PC-3 (cell line): ENCODE measurements at regions not wholly inside any gene's neighbourhood (a gene's known extent, or its start where the extent isn't known, plus 50 kb on each side); places are given as distances from the start of the nearest gene placed in this dataset.

ENCODE experiments used
- ATAC-seq: fragments of 200-7000 bp; cut with Tn5 transposase; 2 replicates; pipeline ENCODE4 v1.9.1; 2020; ENCODE audit warnings: mild to moderate bottlenecking, moderate library complexity
- BruUV-seq: library from RNA; stranded (reverse); fragments of 400-500 nt; replicated peaks from 2 replicates; lab custom pipeline; 2021; lab: Mats Ljungman, UMichigan
- CTCF ChIA-PET: fragments of 300-600 bp; sonication (Branson Sonifier 250); formaldehyde crosslinking; loops from one replicate; lab custom pipeline; 2022; ENCODE audit warnings: antibody characterized with exemption; lab: Charles Lee
- POLR2A ChIA-PET: fragments of 300-600 bp; sonication (Branson Sonifier 250); formaldehyde crosslinking; loops from one replicate; lab custom pipeline; 2022; ENCODE audit warnings: antibody characterized with exemption; ENCODE audit not compliant: unreplicated experiment; lab: Charles Lee
- DNase-seq: peaks from one replicate; pipeline ENCODE4 v3.0.0-alpha.2; 2015
- H2AFZ ChIP-seq: fragments of 300-600 bp; sonication (generic); 2 replicates; pipeline ENCODE4 v1.6.0; 2016; ENCODE audit warnings: antibody characterized with exemption, low read length
- H3F3A ChIP-seq: fragments of 300-600 bp; sonication (generic); one replicate; pipeline ENCODE4 v1.6.0; 2017; ENCODE audit warnings: antibody characterized with exemption, low read length, control low read depth, mild to moderate bottlenecking; ENCODE audit not compliant: unreplicated experiment
- H3K27ac ChIP-seq: fragments of 300-600 bp; sonication (generic); 2 replicates; pipeline ENCODE4 v1.5.1; 2016; ENCODE audit warnings: mild to moderate bottlenecking, low read length
- H3K27me3 ChIP-seq: fragments of 300-600 bp; sonication (generic); 2 replicates; pipeline ENCODE4 v1.6.1; 2016; ENCODE audit warnings: low read length, mixed read lengths
- H3K36me3 ChIP-seq: fragments of 300-600 bp; sonication (generic); 2 replicates; pipeline ENCODE4 v1.6.1; 2016; ENCODE audit warnings: low read depth, mixed run types, low read length, mixed read lengths
- H3K4me1 ChIP-seq: fragments of 300-600 bp; sonication (generic); 2 replicates; pipeline ENCODE4 v1.5.1; 2016; ENCODE audit warnings: low read length; ENCODE audit not compliant: insufficient read depth
- H3K4me2 ChIP-seq: fragments of 300-600 bp; sonication (generic); 2 replicates; pipeline ENCODE4 v1.6.0; 2016; ENCODE audit warnings: low read length
- H3K4me3 ChIP-seq: fragments of 300-600 bp; sonication (generic); 2 replicates; pipeline ENCODE4 v1.5.1; 2016; ENCODE audit warnings: mild to moderate bottlenecking, low read length, mixed read lengths
- H3K79me2 ChIP-seq: fragments of 300-600 bp; sonication (generic); 2 replicates; pipeline ENCODE4 v1.6.1; 2017; ENCODE audit warnings: low read length, mixed read lengths
- H3K9ac ChIP-seq: fragments of 300-600 bp; sonication (generic); 2 replicates; pipeline ENCODE4 v1.6.0; 2016; ENCODE audit warnings: mild to moderate bottlenecking, low read length
- H3K9me2 ChIP-seq: fragments of 300-600 bp; sonication (generic); replicated peaks from 2 replicates; pipeline ENCODE4 v1.6.1; 2016; ENCODE audit warnings: mixed run types, low read length, mixed read lengths
- H3K9me3 ChIP-seq: fragments of 300-600 bp; sonication (generic); 2 replicates; pipeline ENCODE4 v1.6.1; 2016; ENCODE audit warnings: low read length, mixed read lengths
- H4K20me1 ChIP-seq: fragments of 300-600 bp; sonication (generic); 2 replicates; pipeline ENCODE4 v1.6.1; 2016; ENCODE audit warnings: low read length, mixed read lengths
- EZH2 ChIP-seq: fragments of 300-600 bp; sonication (generic); IDR thresholded peaks from one replicate; pipeline ENCODE4 v1.6.1; 2017; ENCODE audit warnings: antibody characterized with exemption, mild to moderate bottlenecking, low read length; ENCODE audit not compliant: unreplicated experiment
- EZH2phosphoT487 ChIP-seq: fragments of 300-600 bp; sonication (generic); IDR thresholded peaks from 2 replicates; pipeline ENCODE4 v1.6.1; 2018; ENCODE audit warnings: mild to moderate bottlenecking, antibody characterized with exemption, low read length, borderline replicate concordance
- intact Hi-C: fragments of 100-400 bp; cut with micrococcal nuclease; formaldehyde crosslinking; loops from 2 replicates; pipeline ENCODE4 v1.9.0; 2023
- TF ChIP-seq, protein P1 (sequence below): fragments of 300-600 bp; sonication (generic); conservative IDR thresholded peaks from 2 replicates; pipeline ENCODE4 v1.5.1; 2017; ENCODE audit warnings: antibody characterized with exemption, low read depth, mild to moderate bottlenecking, low read length

DNA sequence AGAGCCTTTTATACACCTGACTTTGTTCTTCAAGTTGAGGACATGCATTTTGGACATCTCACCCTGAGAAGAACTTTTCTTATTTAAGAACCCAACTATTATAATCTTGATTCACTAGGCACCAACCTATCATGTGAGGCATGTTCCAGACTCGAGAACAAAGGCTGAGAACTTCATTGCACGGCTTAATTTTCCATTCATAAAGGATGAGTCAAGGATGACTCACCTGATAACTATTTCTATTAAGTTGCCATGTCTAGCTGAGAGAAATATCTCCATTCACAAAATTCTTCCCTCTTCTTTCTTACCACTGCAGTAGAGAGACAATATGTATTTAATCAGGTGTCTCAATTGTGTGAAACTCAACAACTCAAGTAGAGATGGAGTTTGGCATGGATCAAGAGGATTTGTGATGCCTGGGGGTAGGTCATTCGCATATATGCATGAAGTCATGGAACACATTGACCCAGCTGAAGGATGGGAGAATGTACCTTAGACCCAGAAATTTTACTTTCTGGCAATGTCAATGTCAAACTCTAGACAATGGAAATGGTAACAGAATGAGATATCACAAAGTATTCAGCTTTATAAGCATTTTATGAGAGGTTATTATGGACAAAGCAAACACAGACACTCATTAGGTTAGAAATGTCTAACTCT is 173.2 kb upstream of the PRNP start:
- H3F3A ChIP-seq, result peaks cover 13% of the 10 kb centered on the region
- no peaks in the 10 kb centered on the region for H3K27me3 ChIP-seq
- POLR2A ChIA-PET, result no interaction called here
- no peaks in the 10 kb centered on the region for H3K79me2 ChIP-seq
- intact Hi-C loops, result loop anchor here (1.0 to 5.0 kb wide), 3 partner anchors 33 to 79 kb away; no protein-coding TSS in a partner anchor
- CTCF ChIA-PET, result interaction anchor here (0.6 kb wide), 1 partner anchor 61 kb away, joined by 5 read pairs; no protein-coding TSS in a partner anchor
- peaks cover 42% of the 10 kb centered on the region for H3K4me1 ChIP-seq
- H3K27ac ChIP-seq, result peak overlapping the region; percentile 94
- peak overlapping the region; percentile 21; the same call in 1 of the 2 replicates for H2AFZ ChIP-seq
- H4K20me1 ChIP-seq, result no peaks in the 10 kb centered on the region
- H3K9me2 ChIP-seq, result no peaks in the 10 kb centered on the region
- TF ChIP-seq, protein P1, sequence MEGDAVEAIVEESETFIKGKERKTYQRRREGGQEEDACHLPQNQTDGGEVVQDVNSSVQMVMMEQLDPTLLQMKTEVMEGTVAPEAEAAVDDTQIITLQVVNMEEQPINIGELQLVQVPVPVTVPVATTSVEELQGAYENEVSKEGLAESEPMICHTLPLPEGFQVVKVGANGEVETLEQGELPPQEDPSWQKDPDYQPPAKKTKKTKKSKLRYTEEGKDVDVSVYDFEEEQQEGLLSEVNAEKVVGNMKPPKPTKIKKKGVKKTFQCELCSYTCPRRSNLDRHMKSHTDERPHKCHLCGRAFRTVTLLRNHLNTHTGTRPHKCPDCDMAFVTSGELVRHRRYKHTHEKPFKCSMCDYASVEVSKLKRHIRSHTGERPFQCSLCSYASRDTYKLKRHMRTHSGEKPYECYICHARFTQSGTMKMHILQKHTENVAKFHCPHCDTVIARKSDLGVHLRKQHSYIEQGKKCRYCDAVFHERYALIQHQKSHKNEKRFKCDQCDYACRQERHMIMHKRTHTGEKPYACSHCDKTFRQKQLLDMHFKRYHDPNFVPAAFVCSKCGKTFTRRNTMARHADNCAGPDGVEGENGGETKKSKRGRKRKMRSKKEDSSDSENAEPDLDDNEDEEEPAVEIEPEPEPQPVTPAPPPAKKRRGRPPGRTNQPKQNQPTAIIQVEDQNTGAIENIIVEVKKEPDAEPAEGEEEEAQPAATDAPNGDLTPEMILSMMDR, result no peak
- no peak for TF ChIP-seq EZH2phosphoT487
- no peak for TF ChIP-seq EZH2
- H3K36me3 ChIP-seq, result peaks cover 5% of the 10 kb centered on the region; the same call in 1 of the 2 replicates
- peak overlapping the region; percentile 75 for H3K4me2 ChIP-seq
- DNase-seq (peak; percentile 99), ATAC-seq (peak; percentile 79)
- H3K9me3 ChIP-seq, result peaks cover 6% of the 10 kb centered on the region; the same call in 1 of the 2 replicates
- peak overlapping the region; percentile 63 for H3K9ac ChIP-seq
- BruUV-seq, result TSS peak; percentile 98
- H3K4me3 ChIP-seq, result peak overlapping the region; percentile 40

DNA sequence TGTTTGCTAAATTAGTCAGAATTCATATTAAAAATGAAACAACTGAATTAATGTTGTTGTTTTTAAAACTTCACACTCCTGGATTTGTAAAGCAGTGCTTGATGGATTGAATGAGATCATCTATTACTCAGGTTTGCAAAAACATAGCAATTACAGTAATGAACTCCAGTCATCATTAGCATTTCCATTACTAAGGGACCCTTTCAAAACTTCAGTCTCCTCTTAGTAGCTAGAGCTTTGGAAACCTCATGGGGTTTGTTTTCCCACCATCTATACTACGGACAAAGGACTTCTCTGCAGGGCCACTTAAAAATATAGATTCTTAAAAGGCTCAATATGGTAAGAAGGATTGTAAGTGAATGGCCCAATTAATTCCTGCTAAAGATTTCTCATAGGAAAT is 174.5 kb upstream of the PRNP start:
- no peak overlapping the region for H2AFZ ChIP-seq
- H3K9me2 ChIP-seq, result no peaks in the 10 kb centered on the region
- H3K36me3 ChIP-seq, result peaks cover 5% of the 10 kb centered on the region; the same call in 1 of the 2 replicates
- H3K4me3 ChIP-seq, result no peak overlapping the region
- ChIA-PET POLR2A (no interaction called here), CTCF (no interaction called here)
- H4K20me1 ChIP-seq, result no peaks in the 10 kb centered on the region
- no peaks in the 10 kb centered on the region for H3K79me2 ChIP-seq
- no TSS peak for BruUV-seq
- H3K27me3 ChIP-seq, result no peaks in the 10 kb centered on the region
- peaks cover 13% of the 10 kb centered on the region for H3F3A ChIP-seq
- intact Hi-C loops, result loop anchor here (5.0 kb wide), 1 partner anchor 54 kb away; no protein-coding TSS in a partner anchor
- H3K4me1 ChIP-seq, result peaks cover 54% of the 10 kb centered on the region
- H3K4me2 ChIP-seq, result no peak overlapping the region
- ATAC-seq (no peak), DNase-seq (no peak)
- TF ChIP-seq, protein P1, result no peak
- TF ChIP-seq EZH2, result no peak
- TF ChIP-seq EZH2phosphoT487, result no peak
- peak overlapping the region; percentile 94 for H3K27ac ChIP-seq
- peaks cover 6% of the 10 kb centered on the region; the same call in 1 of the 2 replicates for H3K9me3 ChIP-seq
- no peak overlapping the region for H3K9ac ChIP-seq
